CD4-positive, alpha-beta T cell treated with Interleukin-2 at 100 ng/mL for 4 hours (primary cell): ENCODE measurements at regions not wholly inside any gene's neighbourhood (a gene's known extent, or its start where the extent isn't known, plus 50 kb on each side); places are given as distances from the start of the nearest gene placed in this dataset.
A peak's percentile ranks its signal among the peaks of the same experiment; 100 is the strongest.

ENCODE experiments used
- DNase-seq: peaks from one replicate; pipeline ENCODE4 v3.0.0-alpha.2; 2020; ENCODE audit warnings: low spot score

DNA sequence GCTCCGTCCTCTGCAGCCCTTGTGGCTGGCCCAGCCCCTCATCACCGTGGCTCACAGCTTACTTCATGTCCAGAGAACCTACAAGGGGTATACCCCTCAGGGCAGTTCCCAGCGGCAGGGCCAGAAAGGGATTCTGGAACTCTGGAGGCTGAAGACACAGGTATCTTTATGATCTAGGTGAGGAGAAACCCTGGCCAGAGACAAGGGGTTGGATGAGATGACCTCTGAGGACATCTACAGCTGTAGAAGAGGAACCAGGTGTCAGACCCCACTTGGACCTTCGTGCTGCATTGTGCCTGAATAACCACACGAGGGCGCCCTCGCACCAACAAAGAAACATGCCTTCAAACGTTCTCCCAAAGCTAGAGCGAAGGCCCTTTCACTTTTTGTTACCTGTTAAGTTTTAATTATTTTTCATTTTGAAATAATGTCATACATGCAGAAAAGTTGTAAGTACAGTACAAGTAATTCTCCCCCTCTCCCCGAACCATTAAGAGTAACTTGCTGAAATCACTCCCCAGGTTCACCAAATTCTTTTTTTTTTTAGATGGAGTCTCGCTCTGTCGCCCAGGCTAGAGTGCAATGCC is 118.7 kb upstream of the SMAD3 start:
- peak; percentile 77 for DNase-seq

DNA sequence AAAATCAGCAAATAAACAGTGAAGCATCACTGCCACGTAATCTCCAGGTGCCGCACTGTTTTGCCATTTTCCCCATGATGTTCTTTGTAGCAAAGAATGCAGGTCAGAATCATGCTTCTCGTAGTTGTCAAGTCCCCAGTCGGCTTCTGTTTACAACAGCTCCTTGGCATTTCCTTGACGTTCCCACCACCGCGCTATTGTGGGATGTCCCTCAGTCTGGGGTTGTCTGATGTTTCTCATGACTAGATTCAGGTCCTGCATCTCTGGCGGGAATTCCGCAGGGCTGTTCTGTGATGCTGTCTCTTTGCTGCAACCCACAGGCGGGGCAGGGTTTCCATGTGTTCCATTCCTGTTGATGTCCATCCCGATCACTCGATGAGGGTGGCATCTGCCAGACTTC is 117.9 kb upstream of the SMAD3 start:
- no peak for DNase-seq

DNA sequence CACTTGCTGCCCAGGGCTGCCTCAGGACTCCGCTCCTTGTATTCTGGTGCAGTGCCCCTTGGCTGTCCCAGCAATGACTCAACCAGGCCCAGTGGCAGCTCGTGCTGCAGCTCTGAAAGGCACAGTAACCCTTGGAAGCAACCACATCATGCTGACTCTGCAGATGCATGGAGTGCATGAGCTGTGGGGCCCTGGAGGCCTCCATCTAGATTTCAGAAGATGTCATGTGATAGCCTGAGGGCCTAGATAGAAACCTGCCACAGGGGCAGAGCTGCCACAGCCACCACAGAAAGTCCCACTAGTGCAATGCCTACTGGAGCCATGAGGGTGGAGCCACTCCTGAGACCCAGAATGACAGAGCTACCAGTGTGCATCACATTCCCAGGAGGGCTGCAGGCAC is 117.1 kb upstream of the SMAD3 start:
- DNase-seq: no peak

DNA sequence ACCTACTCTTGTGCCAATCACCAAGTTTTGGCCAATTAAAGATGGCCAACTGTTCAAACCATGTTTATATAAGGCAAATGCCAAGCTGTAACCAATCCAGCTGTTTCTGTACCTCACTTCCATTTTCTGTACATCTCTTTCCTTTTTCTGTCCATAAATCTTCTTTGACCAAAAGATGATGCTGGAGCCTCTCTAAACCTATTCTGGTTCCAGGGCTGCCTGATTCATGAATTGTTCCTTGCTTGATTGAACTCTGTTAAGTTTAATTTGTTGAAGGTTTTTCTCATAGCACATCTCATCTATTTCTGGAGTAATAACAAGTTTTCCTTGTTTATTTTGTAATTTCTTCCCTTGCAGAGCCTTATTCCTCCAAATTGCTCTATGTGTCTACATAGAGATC is 115.3 kb upstream of the SMAD3 start:
- DNase-seq: no peak

DNA sequence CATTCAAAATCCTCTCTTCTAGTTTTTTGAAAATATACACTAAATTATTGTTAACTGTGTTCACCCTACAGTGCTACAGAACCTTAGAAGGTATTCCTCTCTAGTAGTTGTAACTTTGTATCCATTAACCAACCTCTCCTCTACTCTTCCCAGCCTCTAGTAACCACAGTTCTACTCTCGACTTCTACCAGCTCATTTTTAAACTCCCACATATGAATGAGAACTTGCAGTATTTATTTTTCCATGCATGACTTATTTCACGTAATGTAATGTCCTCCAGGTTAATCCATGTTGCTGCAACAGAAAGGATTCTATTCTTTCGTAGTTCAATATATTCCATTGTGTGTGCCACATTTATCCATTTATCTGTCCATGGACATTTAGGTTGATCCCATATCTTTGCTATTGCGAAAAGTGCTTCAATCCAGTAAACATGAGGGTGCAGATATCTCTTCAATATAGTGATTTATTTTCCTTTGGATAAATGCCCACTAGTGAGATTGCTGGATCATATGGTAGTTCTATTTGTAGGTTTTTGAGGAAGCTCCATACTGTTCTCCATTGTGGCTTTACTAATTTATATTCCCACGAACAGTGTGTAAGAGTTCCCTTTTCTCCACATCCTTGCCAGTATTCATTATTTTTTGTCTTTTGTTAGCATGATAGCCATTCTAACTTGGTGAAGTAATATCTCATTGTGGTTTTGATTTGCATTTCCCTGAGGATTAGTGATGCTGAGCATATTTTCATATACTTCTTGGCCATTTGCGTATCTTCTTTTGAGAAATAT is 113.7 kb upstream of the SMAD3 start:
- no peak for DNase-seq

DNA sequence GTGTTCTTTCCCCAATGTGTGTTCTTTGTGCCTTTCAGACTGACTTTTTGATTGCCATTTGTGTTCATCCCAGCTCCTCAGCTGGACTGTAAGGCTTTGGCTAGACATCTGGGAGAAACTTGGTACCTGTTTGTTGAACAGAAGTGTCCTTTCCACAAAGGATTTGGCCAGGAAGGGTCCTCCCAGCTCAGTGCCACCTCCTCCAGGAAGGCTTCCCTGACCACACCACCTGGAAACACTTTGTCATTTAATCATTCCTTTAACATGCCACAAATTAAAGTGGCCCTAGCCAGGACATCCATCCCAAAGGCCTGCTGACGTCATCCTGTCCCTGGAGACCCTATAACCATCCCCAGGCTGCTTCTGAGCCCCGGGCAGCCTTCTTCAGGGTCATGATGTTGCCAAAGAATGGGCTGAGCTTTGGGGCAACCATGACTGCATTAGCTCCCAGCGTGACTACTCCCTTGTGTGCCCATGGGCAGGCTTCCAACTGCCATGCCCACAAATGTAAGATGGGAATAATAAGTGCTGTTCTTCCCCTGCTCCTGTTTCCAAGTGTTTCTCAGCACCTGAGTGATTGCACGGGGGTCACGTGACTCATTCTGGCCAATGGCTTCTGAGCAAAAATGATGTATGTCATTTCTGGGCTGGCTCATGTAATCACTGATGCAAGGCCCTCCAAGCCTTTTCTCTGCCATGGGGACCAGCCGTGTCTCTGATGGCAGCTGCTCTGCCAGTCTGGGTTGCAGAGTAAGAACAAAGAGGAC is 112.5 kb upstream of the SMAD3 start:
- DNase-seq: no peak

DNA sequence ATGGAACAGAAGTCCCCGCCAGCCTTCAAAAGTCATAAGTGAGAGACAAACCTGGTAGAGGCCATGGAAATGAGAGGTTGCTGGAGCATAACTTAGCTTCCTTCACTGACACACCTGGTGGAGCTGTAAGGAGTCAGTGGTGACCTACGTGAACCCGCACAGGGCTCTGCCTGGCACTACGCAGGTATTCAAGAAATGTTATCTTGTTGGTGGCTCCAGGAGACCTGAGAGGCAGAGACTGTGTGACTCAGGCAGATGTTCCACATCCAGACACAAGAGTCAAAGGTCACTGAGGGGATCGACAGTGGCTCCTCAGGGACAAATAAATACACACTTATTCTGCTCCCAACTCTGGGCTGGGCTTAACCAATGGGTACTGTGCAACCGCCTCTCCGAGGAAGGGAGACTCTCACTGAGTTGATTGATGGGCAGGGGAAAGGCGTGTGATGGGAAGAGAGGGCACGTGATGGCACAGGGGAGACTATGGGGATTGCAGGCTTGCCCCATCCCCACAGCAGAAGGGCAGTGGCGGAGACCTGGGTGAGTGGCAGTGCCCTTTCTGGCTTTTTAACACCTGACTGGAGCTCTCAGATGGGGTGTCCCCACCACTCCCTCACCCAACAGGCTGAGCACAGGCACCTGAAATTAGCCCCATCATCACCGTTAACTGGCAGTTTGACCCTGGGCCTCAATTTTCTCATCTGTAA is 111.7 kb upstream of the SMAD3 start:
- no peak for DNase-seq

DNA sequence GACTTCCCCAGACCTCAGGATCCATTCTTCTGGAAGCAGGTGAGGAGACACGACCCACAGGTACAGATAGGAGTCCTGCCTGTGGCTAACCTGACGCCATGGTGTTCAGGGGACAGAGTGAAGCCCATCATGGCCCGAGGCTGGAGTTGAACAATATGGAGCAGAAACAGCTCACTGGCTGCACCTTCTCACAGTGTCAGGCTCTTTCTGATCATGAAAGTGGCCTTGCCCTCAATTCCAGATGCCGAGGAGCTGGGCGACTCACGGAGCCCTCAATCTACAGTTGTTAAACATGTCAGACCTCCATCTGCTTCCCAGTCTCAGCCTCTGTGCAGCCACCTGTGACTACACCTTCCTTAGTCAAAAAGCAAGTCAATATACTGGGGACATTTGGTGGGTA is 110.8 kb upstream of the SMAD3 start:
- DNase-seq: no peak

DNA sequence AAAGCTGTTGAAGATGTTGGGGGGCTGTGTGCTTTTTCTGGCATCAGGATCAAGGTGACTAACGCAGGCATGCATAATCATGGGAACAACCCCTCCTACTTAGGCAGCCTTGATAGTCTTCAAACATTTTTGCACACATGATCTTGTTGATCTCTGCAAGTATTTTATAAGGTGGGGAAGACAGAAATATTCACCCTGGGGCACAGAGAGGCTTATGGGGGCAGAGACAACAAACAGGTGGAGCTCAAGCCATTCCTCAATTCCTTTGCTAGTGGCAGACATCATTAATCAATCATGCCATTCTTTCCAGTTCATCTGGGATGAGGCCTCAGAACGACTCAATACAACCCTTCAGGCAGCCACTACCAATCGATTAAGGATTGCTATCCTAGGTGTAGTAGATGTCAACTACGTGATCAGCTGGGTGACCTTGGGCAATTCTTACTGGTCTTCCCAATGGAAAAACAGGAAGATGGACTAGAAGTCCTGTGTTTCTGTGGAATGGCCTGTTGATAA is 110.3 kb upstream of the SMAD3 start:
- DNase-seq: no peak

DNA sequence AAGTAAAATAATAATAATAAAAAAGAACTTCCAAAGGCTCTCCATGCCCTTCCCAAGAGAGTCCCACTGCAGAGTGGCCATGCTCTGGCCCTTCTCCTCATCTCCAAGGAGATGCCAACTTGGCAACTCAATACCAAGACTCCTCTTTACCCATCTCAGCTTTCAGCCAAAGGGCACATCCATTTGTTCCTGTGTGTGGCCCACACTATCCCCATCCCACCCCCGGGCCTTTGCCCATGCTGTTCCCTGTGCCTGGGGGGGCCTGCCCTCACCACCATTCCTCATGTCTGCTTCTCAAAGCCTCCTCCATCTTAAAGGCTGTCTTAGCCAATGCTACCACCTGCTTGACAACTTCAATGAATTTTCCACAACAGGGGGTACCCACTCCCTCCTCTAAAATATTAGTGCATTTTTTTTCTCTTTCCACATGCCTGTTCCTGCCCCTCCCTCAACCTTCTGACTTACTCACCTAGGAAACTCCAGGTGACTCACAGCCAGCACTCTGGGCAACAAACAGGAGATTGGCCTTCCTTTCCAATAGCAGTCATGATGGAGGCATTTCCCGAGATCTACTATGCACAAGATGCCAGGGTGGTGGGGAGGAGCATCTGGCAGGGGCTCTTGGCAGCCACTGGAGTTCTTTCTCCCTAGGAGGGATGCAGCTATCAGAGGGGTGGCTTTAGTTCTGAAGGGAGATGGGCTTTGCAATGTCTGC is 109.4 kb upstream of the SMAD3 start:
- no peak for DNase-seq

DNA sequence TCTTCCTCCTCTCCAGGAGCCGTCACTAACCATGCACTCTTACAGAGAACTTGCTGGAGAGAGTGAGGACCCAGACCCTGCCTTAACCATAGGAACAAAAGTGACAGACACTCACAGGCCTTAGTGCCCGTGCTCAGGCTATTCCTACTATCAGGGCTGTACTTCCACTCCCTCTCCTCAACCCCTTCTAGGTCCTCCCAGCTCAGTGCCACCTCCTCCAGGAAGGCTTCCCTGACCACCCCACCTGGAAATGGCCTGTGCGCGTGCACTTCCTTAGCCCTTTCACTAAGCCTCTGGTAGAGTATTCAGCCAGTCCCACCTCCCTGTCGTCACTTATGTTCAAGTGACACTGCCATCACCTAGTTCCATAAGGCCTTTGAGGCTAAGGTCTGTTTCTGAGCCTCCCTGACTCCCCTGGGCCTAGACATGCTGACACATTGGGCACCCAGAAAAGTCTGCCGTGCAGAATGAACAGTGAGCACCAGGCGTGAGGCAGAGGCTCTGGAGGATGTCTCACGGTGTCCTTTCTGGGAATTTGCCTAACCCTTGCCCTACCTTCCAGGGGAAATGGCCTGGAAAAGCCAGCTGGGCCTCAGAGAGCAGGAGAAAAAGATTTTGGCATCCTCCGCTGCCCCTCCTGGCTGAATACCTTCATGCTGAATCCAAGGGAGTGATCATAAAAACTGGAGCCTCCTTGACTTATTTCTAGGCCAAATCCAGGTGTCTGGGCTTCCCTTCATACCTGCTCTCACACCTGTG is 108.6 kb upstream of the SMAD3 start:
- DNase-seq: no peak

DNA sequence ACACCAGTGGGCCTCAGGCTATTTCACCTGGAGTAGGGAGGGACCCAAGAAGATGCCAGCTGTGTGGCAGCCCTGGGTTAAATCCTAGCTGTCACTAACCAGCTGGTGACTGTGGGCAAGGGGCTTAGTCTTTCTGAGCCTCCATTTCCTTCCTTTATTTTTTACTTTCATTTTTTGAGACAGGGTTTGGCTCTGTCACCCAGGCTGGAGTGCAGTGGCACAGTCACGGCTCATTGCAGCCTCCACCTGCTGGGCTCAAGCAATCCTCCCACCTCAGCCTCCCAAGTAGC is 108.0 kb upstream of the SMAD3 start:
- DNase-seq: no peak

DNA sequence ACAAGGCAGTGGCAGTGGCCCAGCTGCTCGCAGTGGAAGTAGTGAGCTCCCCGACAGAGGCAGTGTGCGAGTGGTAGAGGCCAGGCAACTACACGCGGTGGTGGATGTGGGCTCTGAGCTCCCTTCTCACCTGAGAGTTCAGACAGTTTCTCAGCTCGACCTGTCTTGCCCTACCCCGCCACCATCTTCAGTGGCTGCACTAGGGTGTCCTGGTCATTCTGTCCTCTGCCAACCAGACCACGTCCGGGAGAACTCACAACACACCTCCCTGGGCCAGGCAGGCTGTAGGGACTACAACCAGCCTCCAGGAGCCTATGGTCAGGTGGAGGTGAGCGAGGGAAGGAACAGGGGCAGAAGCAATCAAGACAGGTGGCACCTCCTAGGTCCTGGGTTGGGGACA is 106.3 kb upstream of the SMAD3 start:
- DNase-seq: no peak

DNA sequence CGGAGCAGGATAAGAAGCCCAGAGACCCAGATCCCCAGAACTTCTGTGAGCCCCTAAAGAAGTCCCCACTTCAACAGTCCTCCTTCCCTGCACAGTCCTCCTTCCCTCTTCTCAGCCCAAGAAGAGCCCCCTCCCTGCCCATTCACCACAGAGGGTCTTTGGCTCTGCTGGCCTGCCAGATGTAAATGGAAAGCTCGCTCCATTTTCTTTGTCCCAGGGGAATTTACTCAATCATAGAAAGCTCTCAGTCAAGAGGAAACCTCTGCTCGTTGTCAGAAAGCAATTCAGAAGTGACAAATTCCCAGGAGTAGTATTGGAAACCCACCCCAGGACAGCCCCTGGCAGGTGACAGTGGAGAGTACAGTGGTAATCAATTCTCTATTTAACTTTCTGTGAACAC is 105.5 kb upstream of the SMAD3 start:
- DNase-seq: no peak

DNA sequence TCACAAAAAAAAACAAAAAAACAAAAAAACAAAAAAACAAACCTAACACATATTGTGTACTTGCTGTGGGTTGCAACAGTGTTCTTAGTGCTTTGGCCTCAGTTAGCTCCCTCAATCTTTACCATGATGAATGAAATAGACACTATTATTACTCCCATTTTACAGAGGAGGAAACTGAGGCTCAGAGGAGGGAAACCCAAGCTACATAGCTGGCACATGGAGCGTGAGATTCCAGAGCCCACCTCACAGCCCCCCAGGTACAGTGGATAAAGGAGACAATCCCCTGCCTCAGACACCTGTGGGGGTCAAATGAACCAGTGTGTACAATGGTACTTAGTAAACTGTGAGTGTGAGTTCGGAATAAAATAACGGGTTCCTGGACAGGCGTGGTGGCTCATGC is 104.9 kb upstream of the SMAD3 start:
- DNase-seq: no peak

DNA sequence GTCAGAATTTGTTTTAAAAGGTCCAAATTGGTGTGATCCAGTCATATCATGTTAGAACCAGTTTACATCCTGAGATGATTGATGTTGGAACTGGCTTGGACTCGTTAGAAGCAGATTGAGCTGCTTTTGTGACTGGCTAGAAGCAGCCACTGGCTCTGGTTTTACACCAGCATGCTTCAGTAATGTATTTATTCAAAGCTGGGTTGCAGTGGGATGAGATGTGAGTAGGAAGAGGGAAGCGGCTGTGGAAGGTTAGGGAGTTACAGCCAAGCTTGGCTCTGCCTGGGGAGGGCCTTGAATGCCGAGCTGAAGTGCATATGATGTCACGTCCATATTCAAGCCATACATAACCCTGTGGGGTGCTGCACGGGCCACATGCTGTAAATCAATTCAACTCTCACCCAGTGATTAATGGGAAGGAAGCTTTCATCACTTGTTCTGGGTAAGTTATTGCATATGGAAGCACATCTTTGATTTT is 104.0 kb upstream of the SMAD3 start:
- no peak for DNase-seq

DNA sequence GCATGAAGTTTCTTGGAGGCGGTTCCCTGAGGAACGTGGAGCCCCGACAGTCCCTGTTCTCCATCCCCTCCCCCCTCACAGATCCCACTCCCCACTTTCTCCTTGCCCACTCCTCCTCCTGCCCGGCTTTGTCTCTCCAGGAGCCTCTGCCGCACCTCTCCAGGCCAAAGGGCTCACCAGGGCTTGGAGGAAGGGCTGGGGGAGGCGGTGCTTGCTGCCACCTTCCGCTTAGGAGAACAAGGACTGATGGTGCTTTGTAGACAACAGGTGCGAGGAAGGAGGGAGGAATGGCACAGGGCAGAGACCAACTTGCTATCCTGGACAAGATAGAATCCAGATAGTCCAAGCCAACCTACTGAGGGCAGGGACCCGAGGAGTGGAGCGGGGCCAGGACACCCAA is 103.5 kb upstream of the SMAD3 start:
- no peak for DNase-seq

DNA sequence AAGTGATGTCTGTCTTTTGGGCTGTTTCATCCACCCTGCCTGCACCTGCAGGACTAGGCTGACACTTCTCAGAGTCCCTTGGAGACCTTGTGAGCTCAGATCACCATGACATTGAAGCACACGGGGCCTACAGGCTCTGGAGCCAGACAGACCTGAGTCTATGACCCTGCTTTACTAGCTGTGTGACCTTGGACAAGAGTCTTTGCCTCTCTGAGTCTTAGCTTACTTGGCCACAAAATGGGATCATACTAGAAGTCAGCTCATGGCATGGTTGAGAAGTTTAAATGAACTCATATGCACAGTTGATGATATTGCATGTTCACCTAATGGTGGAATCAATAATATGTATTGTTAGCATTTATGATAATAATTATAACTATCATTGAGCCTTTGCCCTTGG is 102.9 kb upstream of the SMAD3 start:
- no peak for DNase-seq

DNA sequence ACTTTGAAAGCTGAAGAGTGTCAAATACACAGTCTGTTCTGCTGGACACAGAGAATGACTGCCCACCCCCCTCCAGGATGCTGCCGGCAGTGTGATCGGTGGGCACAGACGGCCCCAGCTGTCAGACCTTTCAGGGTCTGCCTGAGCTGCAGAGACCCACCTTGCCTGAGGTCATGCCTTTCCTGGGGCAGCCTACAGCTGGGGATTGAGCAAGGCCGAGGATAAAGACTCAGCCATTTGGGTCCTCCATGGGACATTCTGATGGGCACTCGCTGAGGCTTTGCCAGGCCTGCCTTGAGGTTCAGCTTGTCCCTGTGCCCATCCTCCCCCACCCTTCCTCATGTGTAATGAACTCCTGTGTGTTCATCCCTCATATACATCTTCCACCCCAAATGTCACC is 102.3 kb upstream of the SMAD3 start:
- no peak for DNase-seq

DNA sequence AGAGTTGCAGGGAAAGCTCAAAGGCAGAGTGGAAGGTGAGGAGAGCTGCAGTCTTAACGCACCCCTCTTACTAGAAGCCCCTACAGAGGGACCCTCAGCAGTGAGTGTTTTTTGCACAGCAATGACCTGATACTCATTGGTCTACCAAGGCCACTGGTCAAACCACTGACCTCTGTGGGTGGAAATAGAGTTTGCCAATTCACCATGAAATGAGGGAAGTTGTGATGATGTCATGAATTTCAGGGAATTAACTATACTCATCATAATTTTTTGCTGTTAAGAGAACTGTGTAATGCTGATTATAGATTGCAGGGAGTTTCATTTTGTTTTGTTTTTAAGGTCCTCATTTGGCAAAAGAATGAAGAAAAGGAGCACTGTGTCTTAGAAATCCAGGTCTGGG is 101.7 kb upstream of the SMAD3 start:
- DNase-seq: no peak

DNA sequence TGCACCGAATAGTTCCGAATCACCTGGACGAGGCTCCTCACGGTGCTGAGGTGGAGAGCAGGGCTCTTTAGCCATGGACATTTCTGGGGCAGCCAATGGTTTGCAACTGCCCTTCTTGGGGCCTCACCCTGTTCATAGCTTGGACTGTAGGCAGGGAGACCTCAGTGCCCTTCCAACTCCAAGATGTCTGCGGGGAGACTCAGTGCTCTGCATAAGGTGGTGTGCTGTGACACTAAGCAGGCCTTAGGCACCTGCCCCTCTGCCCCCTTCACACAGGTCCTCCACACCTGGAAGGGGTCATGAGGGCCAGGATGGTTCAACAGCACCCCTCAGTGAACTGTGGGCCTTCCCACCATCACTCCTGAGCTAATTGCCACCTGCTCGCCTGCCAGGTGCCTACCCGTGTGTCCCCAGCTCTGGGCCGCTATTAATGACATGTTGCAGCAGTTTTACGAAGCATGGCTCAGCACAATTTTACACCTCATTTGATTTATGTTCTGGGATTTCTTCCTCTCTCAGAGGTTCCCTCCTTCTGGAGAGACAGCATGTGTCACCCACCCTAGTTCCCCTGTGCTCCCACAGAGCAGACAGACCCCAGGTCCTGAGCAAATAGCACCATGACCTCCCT is 101.2 kb upstream of the SMAD3 start:
- no peak for DNase-seq
